GM12873 (cell line): ENCODE measurements at regions not wholly inside any gene's neighbourhood (a gene's known extent, or its start where the extent isn't known, plus 50 kb on each side); places are given as distances from the start of the nearest gene placed in this dataset.

Experiments used
- TF ChIP-seq, protein P1 (sequence below): IDR thresholded peaks from 2 replicates; pipeline ENCODE4 v1.5.1; 2012; ENCODE audit warnings: low read depth, mild to moderate bottlenecking, moderate library complexity, low read length, control low read depth; ENCODE audit not compliant: insufficient read depth; ENCODE audit errors: missing control alignments

DNA sequence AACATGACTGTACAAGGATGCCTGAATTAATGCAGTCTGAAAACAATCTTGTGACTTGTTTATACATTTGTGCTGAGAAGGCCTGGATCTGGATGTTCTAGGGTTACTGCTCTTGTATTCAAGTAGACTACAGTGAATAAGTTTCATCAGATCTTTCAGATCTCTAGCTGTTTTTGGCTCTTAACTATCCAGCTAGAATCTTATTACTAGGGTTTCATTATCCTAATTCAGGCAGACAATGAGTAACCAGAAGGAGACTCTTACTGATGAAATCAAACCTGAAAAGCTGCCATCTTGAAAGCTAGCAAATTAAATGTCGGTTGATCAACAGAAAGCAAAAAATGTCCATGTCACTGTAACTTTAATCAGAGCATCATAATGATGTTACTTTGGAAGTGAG is 112.5 kb upstream of the KCNK2 start:
- TF ChIP-seq, protein P1, sequence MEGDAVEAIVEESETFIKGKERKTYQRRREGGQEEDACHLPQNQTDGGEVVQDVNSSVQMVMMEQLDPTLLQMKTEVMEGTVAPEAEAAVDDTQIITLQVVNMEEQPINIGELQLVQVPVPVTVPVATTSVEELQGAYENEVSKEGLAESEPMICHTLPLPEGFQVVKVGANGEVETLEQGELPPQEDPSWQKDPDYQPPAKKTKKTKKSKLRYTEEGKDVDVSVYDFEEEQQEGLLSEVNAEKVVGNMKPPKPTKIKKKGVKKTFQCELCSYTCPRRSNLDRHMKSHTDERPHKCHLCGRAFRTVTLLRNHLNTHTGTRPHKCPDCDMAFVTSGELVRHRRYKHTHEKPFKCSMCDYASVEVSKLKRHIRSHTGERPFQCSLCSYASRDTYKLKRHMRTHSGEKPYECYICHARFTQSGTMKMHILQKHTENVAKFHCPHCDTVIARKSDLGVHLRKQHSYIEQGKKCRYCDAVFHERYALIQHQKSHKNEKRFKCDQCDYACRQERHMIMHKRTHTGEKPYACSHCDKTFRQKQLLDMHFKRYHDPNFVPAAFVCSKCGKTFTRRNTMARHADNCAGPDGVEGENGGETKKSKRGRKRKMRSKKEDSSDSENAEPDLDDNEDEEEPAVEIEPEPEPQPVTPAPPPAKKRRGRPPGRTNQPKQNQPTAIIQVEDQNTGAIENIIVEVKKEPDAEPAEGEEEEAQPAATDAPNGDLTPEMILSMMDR, result no peak

DNA sequence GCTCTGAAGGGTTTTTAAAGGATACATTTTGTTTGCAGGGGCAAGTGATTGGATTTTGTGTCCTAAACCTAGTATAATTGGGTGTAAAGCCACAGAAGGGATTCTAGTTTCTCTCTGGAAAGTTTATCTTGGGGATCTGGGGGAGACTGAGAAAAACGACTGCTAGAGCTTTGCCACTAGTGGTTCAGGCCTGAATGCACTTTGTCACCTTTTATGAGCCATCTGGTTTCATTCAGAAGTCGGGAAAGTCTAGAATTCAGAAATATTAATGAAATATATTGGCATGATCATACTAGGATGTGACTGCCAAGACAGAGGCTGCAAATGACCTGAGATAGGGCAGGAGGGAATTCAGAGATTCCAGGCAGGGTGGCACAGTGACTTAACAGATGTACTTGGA is 111.5 kb upstream of the KCNK2 start:
- TF ChIP-seq, protein P1, result no peak

GRCh38 chr1:214974002-214974401 is 108.5 kb upstream of the KCNK2 start:
- TF ChIP-seq, protein P1, result no peak

DNA sequence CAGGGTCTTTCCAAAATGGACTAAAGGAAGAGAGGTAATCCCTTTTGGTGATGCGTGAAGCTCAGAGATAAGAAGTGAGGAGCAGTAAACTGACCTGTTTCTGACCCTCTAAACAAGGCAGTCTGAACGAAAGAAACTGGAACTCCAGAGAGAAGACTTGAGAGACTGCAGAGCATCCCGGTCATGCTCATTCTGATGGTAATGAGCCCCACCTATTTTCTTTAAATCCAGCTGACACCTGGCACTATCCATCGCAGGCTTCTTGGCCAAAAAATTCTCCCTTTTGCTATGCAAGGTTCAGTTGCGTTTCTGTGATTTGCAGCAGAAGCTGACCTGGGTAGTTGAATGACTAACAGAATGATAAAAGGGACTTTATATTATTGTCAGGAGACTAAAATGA is 105.9 kb upstream of the KCNK2 start:
- TF ChIP-seq, protein P1, result no peak

DNA sequence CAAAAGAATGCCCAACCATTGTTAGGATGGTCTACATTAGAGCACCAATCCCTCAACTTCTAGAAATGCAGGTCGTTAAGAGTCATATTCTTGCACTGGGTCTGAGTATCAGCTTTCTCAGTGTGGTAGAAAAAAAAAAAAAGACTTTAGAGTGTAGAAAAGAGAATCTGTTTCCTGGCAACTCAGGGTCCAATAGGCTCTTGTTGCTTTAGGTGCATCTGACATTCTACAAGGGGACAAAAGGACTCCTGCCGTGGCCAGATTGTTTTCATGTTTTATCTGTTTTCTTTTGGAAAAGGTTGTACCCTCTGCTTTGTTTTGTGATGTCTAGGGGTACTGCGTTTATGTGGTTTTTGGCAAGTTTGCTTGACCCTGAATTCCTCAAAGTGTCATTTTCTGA is 105.4 kb upstream of the KCNK2 start:
- TF ChIP-seq, protein P1, result no peak

- TF ChIP-seq, protein P1, result no peak
Measured at GRCh38 chr1:214977700-214978374, 104.7 kb upstream of the KCNK2 start.

- TF ChIP-seq, protein P1, result no peak
Measured at GRCh38 chr1:214979191-214979590, 103.3 kb upstream of the KCNK2 start.
